ENCODE measurements at regions not wholly inside any gene's neighbourhood (a gene's known extent, or its start where the extent isn't known, plus 50 kb on each side); places are given as distances from the start of the nearest gene placed in this dataset.

DNA sequence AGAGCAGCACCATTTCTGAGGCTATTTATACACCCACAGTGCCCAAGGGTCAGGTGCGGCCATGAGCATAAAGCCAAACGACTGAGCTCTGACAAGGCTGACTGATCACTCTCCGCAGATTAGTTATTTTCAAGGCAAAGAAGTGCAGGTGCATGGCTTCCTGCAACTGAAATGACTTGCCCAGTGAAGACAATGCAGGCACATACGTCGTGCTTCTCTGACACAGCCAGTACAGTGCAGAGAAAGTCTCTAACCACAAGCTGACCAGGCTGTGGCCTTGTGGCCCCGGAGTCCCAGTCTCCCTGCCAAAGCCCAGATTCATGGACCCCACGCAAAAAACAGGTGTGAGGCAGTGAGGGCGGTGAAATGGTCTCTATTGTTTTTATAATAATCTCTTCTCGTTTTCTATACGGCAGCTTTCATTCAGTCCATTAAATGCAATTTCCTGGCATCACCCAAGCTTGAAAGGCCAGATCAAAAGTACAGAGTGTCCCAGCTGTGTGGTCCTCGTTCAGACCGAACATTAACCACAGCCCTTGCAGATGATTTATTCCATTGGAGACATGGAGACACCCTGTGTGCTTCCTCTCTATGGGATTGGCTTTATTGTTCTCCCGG, 447.0 kb upstream of the ID2 start:
- no peak for DNase-seq
- intact Hi-C loops (cut with DNase I, micrococcal nuclease) = no loop called here
- H3K9me3 ChIP-seq = no peaks in the 10 kb centered on the region
- no peaks in the 10 kb centered on the region for H3K36me3 ChIP-seq (ENCODE audit: low read depth)
- peak; percentile 42 for ATAC-seq
- H3K4me3 ChIP-seq = no peak overlapping the region
- no peak for TF ChIP-seq CTCF (IDR thresholded peaks at IDR 0.05)
- H3K4me1 ChIP-seq (ENCODE audit: low read depth) = peaks cover 10% of the 10 kb centered on the region

- H3K4me1 ChIP-seq (ENCODE audit: low read depth) = peaks cover 10% of the 10 kb centered on the region
- H3K36me3 ChIP-seq (ENCODE audit: low read depth) = no peaks in the 10 kb centered on the region
- H3K9me3 ChIP-seq = no peaks in the 10 kb centered on the region
- intact Hi-C loops (cut with DNase I, micrococcal nuclease) = no loop called here
- ATAC-seq = no peak
- DNase-seq = no peak
- H3K4me3 ChIP-seq = no peak overlapping the region
- no peak for TF ChIP-seq CTCF (IDR thresholded peaks at IDR 0.05)
Measured at GRCh38 chr2:8235419-8235818, 446.4 kb upstream of the ID2 start.

DNA sequence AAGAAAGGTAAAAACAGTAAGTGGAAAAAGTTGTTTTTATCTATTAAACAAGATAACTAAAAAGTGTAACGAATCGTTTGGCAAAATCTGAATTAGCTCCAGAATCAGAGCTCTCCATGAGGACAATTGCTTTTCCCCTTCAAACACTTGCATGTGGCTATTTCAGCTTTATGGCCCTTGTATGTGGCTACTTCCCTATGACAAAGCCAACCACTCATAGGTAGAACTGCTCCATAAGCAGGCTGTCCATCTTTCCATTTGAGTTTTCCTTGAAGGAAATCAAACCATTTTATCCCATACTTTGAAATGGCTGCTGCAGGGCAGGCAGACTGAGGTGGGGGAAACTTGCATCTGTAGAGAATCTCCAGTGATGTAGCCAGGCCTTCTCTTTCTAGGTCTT, 445.5 kb upstream of the ID2 start:
- Histone ChIP-seq H3K36me3 (ENCODE audit: low read depth) (no peaks in the 10 kb centered on the region), H3K4me1 (ENCODE audit: low read depth) (peaks cover 10% of the 10 kb centered on the region), H3K9me3 (no peaks in the 10 kb centered on the region), H3K4me3 (no peak overlapping the region)
- DNase-seq (no peak), ATAC-seq (peak; percentile 58)
- no peak for TF ChIP-seq CTCF (IDR thresholded peaks at IDR 0.05)
- intact Hi-C loops (cut with DNase I, micrococcal nuclease) = no loop called here

DNA sequence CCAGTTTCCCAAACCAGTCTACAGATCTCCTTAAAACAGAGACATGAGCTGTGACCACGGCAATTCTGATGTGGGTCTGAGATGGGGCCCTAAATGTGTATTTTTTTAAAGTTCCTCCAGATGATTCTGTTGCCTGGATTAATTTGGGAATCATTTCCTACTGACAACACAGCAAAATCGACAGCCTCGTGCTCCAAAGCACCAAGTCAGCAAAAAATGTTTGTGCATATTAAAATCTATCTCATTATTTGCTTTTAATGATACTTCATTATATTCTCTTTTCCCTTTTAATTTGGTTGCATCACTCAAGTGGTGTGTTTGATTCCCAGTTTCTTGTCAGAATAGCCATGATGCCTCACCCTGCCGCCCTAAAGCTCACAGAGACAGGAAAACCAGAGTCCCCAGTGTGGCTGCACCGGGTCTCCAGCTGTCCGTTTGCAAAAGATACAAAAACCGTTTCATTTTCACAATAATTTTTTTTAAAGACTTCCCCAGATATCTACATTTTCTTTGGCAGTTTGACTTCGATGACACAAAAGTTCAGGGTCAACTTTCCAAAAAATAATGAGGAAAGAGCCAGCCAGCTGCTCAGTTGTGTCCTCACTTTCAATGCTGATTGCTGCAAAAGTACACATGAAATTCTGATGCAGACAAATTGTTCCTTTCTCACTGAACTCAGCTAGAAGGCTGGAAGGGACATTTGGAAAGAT, 443.2 kb upstream of the ID2 start:
- TF ChIP-seq CTCF (IDR thresholded peaks at IDR 0.05) = no peak
- DNase-seq (no peak), ATAC-seq (no peak)
- intact Hi-C loops (cut with DNase I, micrococcal nuclease) = no loop called here
- Histone ChIP-seq H3K36me3 (ENCODE audit: low read depth) (no peaks in the 10 kb centered on the region), H3K4me3 (no peak overlapping the region), H3K9me3 (no peaks in the 10 kb centered on the region), H3K4me1 (ENCODE audit: low read depth) (peaks cover 10% of the 10 kb centered on the region)

- Histone ChIP-seq H3K36me3 (ENCODE audit: low read depth) (no peaks in the 10 kb centered on the region), H3K4me1 (ENCODE audit: low read depth) (peaks cover 10% of the 10 kb centered on the region), H3K4me3 (no peak overlapping the region), H3K9me3 (no peaks in the 10 kb centered on the region)
- DNase-seq = no peak
- no peak for TF ChIP-seq CTCF (IDR thresholded peaks at IDR 0.05)
- ATAC-seq = peak; percentile 67
- intact Hi-C loops (cut with DNase I, micrococcal nuclease) = no loop called here
Measured at GRCh38 chr2:8239531-8240088, 442.2 kb upstream of the ID2 start.

Measured in mucosa of descending colon (tissue), 3 donors.